Osteocyte (in vitro differentiated cells): ENCODE measurements at regions not wholly inside any gene's neighbourhood (a gene's known extent, or its start where the extent isn't known, plus 50 kb on each side); places are given as distances from the start of the nearest gene placed in this dataset.

Experiments
- DNase-seq: peaks from one replicate; pipeline ENCODE4 v3.0.0; 2021; ENCODE audit warnings: mixed read lengths; ENCODE audit not compliant: unreplicated experiment; ENCODE audit errors: extremely low spot score
- H3K27ac Mint-ChIP-seq: one replicate; pipeline ENCODE4 v1.8.0; 2021; ENCODE audit warnings: mild to moderate bottlenecking, mixed read lengths; ENCODE audit not compliant: unreplicated experiment
- H3K27me3 Mint-ChIP-seq: one replicate; pipeline ENCODE4 v1.8.0; 2021; ENCODE audit warnings: mixed read lengths; ENCODE audit not compliant: unreplicated experiment
- H3K36me3 Mint-ChIP-seq: one replicate; pipeline ENCODE4 v1.8.0; 2021; ENCODE audit warnings: mixed read lengths; ENCODE audit not compliant: unreplicated experiment
- H3K4me1 Mint-ChIP-seq: one replicate; pipeline ENCODE4 v1.8.0; 2021; ENCODE audit warnings: mixed read lengths; ENCODE audit not compliant: unreplicated experiment
- H3K4me3 Mint-ChIP-seq: one replicate; pipeline ENCODE4 v1.8.0; 2021; ENCODE audit warnings: mild to moderate bottlenecking, moderate library complexity, mixed read lengths; ENCODE audit not compliant: unreplicated experiment
- H3K9me3 Mint-ChIP-seq: one replicate; pipeline ENCODE4 v1.8.0; 2021; ENCODE audit warnings: mixed read lengths; ENCODE audit not compliant: unreplicated experiment
- TF ChIP-seq, protein P1 (sequence below): fragments of 200-600 bp; sonication (generic); IDR thresholded peaks from 2 replicates; pipeline ENCODE4 v1.5.0; 2021; ENCODE audit warnings: antibody characterized with exemption, mild to moderate bottlenecking, moderate library complexity

DNA sequence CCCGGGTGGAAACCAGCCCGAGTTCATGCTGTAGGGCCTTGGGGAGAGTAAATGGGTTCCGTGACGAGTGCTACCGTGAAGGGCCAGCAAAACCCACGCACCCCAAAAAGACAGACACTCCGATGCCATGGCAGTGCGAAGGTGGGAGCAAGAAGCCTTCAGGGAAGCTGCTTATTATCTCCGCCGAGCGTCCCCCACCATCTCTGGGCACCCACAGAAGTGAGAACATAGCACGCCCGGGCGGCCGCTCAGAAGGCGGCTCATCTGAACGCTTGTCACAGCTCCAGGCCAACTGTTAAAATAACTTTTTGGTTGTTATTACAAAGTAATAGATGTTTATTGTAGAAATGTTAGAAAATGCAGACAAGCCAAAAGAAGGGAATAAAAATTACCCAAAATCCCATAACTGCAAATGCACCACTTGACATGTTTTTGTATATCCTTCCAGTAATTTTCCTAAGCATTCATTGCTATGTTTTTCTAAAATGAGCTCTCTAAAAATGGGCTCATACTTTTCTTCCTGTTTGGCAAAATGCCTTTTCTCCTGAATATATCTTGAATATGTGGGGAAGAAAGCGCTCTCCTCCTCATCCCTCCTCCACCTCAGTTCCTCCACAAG lies 234.9 kb downstream of the NPHP4 start:
- no peak overlapping the region for H3K4me3 Mint-ChIP-seq
- DNase-seq = no peak
- no peaks in the 10 kb centered on the region for H3K4me1 Mint-ChIP-seq
- no peaks in the 10 kb centered on the region for H3K27me3 Mint-ChIP-seq
- H3K36me3 Mint-ChIP-seq = no peaks in the 10 kb centered on the region
- TF ChIP-seq, protein P1, sequence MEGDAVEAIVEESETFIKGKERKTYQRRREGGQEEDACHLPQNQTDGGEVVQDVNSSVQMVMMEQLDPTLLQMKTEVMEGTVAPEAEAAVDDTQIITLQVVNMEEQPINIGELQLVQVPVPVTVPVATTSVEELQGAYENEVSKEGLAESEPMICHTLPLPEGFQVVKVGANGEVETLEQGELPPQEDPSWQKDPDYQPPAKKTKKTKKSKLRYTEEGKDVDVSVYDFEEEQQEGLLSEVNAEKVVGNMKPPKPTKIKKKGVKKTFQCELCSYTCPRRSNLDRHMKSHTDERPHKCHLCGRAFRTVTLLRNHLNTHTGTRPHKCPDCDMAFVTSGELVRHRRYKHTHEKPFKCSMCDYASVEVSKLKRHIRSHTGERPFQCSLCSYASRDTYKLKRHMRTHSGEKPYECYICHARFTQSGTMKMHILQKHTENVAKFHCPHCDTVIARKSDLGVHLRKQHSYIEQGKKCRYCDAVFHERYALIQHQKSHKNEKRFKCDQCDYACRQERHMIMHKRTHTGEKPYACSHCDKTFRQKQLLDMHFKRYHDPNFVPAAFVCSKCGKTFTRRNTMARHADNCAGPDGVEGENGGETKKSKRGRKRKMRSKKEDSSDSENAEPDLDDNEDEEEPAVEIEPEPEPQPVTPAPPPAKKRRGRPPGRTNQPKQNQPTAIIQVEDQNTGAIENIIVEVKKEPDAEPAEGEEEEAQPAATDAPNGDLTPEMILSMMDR = no peak
- H3K9me3 Mint-ChIP-seq = no peaks in the 10 kb centered on the region
- H3K27ac Mint-ChIP-seq = no peak overlapping the region

DNA sequence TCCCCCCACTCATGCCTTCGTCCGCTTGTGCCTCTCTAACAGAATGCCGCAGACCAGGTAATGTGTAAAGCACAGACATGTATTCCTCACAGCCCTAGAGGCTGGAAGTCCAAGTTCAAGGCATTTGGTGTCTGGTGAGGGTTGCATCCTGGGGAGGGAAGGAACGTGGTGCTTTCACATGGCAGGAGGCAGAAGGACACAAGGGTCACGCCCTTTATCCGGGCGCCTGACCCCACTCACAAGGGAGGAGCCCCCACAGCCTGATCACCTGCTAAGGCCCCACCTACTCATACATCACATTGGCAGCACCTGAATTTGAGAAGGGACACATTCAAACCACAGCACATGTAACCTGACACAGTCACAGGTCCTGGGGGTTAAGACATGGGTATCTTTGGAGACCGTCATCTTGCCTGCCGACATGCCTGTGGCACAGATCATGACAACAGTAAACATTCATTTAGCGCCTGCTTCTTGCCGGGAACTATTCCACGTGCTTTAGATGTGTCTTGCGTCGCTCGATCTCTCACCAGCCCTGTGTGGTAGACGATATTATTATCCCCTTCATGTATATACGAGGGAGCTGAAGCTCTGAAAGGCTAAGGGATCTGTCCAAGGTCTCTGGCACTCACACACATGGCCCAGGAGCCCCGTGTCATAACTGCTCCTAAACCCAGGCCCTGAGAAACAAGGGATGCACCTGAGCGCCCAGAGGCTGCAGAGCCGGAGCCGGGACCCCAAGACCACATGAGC lies 235.6 kb downstream of the NPHP4 start:
- TF ChIP-seq, protein P1 = no peak
- Mint-ChIP-seq H3K27ac (no peak overlapping the region), H3K9me3 (no peaks in the 10 kb centered on the region), H3K4me3 (no peak overlapping the region), H3K4me1 (no peaks in the 10 kb centered on the region), H3K27me3 (no peaks in the 10 kb centered on the region), H3K36me3 (no peaks in the 10 kb centered on the region)
- DNase-seq = no peak

DNA sequence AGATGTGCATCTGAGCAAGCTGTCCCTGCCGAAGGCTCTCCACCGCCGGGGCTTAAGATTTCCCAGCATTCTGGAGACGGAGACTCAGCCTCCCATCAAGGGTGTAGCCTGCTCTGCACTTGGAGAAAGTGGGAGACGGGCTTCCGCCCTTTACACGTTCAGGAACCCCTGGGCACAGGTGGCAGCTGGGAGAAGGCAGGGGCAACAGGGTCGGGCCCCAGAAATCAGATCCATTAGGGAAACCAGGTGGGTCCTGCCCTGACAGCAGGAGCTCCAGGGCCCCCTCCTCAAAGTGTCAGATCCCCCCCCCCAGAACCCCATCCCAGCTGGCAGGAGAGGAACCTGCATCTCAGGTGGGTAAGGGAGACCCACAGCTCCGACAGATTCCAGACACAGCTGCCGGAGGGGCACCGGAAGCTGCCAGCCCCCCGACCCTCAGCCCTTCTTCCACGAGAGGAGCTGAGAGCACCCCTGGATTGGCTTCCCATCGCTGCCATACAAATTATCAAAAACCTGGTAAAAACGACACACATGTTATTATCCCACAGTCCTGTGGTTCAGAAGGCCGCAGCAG lies 236.6 kb downstream of the NPHP4 start:
- TF ChIP-seq, protein P1 = no peak
- H3K9me3 Mint-ChIP-seq = no peaks in the 10 kb centered on the region

DNA sequence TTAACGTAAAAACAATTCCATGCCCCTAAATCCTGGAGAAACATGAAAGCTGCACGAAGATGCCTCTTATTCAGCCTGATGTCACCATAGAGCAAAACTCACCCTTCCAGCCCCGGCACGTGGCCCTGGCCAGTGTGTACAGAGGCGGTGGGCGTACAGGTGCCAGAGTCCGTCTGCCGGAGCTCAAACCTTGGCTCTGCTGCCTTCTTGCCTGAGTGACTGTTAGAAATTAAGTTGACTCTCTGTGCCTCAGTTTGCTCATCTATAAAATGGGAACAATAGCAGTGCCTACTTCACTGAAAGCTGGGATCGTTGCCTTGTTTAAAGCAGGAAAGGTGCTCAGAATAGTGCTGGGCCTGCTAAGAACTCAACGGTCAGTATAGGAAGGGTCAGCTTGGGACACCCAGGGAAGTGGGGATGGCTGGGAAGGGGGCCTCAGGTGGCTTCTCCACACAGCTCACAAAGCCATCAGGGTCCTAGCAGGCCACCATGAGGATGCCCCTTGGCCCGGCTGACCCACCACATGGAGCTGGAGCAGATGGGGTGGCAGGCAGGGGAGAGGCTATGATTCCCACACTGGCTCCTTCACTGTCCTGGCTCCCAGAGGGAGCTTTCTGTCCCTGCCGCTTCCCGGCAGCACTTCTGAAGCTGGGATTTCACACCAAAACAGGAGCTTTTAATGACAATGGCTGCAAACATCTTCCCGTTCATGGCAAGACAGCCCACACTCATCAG lies 237.2 kb downstream of the NPHP4 start:
- Mint-ChIP-seq H3K36me3 (no peaks in the 10 kb centered on the region), H3K27ac (no peak overlapping the region), H3K4me1 (no peaks in the 10 kb centered on the region), H3K4me3 (no peak overlapping the region), H3K27me3 (peaks cover under 1% of the 10 kb centered on the region), H3K9me3 (no peaks in the 10 kb centered on the region)
- no peak for DNase-seq
- TF ChIP-seq, protein P1 = no peak

More for the DNA sequence above, 236.6 kb downstream of the NPHP4 start:
- H3K36me3 Mint-ChIP-seq = no peaks in the 10 kb centered on the region
- DNase-seq = no peak
- H3K4me3 Mint-ChIP-seq = no peak overlapping the region
- no peaks in the 10 kb centered on the region for H3K4me1 Mint-ChIP-seq
- H3K27me3 Mint-ChIP-seq = no peaks in the 10 kb centered on the region
- no peak overlapping the region for H3K27ac Mint-ChIP-seq
